C4-2B (cell line): ENCODE measurements at regions not wholly inside any gene's neighbourhood (a gene's known extent, or its start where the extent isn't known, plus 50 kb on each side); places are given as distances from the start of the nearest gene placed in this dataset.

ENCODE experiments used
- ZFX ChIP-seq: fragments of 450-650 bp; IDR thresholded peaks from 2 replicates; pipeline ENCODE4 v1.6.1; 2017
- TF ChIP-seq, protein P1 (sequence below): fragments of 450-650 bp; conservative IDR thresholded peaks from 2 replicates; pipeline ENCODE4 v1.5.1; 2017; ENCODE audit warnings: mild to moderate bottlenecking

GRCh38 chr6:140790109-140790508 is 1342.6 kb upstream of the GJE1 start:
- TF ChIP-seq, protein P1, sequence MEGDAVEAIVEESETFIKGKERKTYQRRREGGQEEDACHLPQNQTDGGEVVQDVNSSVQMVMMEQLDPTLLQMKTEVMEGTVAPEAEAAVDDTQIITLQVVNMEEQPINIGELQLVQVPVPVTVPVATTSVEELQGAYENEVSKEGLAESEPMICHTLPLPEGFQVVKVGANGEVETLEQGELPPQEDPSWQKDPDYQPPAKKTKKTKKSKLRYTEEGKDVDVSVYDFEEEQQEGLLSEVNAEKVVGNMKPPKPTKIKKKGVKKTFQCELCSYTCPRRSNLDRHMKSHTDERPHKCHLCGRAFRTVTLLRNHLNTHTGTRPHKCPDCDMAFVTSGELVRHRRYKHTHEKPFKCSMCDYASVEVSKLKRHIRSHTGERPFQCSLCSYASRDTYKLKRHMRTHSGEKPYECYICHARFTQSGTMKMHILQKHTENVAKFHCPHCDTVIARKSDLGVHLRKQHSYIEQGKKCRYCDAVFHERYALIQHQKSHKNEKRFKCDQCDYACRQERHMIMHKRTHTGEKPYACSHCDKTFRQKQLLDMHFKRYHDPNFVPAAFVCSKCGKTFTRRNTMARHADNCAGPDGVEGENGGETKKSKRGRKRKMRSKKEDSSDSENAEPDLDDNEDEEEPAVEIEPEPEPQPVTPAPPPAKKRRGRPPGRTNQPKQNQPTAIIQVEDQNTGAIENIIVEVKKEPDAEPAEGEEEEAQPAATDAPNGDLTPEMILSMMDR, result no peak
- no peak for TF ChIP-seq ZFX
